Activated CD4-positive, alpha-beta T cell treated with anti-CD3 and anti-CD28 coated beads for 1 hour (primary cell): ENCODE measurements at regions not wholly inside any gene's neighbourhood (a gene's known extent, or its start where the extent isn't known, plus 50 kb on each side); places are given as distances from the start of the nearest gene placed in this dataset.
"Not testable (repeated sequence)": the region's sequence is repeated elsewhere in the genome, so short reads cannot be mapped to it uniquely, and the experiment has no call there.

ENCODE experiments used
- DNase-seq: peaks from one replicate; pipeline ENCODE4 v3.0.0-alpha.2; 2020

DNA sequence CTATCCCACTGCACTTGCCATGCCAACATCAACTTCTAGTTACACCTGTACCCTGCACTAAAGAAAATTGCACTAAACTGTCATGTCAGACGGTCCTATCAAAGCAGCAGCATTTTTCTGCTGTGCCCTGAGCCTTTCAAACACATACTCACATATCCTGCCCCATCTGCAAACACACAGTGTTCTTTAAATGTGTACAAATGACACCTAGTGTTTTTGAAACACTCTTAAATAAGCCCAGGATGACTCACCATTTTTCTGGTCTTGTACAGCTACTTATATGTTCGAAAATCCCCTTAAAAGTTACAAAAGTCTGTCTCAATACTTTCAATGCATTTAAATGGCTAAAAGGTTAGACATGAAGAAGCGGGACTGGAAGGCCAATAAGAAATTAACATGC, 346.7 kb upstream of the PPARGC1A start:
- DNase-seq = no peak

DNA sequence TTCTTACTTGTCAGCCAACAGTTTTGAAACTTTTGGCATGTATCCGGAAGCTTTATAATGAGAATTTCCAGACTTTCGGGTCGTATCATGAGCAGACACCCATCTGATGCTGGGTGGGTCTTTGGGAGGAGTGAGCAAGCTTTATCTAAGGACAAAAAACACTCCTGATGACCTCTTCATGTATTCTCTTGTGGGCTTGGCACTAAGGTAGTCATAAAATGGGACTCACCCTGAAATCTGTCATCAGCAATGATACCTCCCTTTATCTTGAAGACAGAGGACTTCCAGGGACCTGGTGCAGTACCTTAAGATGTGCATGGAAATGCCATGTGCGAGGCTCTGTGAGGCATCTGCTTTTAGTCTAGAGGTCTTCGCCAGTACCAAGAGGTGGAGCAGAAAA, 346.3 kb upstream of the PPARGC1A start:
- DNase-seq = no peak

DNA sequence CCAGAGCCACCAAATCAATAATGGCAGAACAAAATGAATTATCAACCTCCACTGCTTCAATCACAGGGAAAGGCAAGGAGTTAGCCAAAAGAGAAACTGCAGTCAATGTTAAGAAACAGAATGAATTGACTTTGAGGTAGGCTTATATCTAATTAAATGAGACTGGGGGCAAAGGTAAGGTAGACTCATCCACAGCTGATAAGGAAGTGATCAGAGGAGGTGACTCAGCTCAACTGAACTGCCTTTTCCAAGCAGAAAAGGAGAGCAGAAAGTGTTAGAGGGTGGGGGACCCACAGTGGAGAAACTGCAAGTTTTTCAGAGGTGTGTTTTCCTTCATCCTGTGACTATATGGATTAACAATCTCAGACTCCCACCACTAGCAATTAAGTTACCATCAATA, 345.8 kb upstream of the PPARGC1A start:
- DNase-seq = no peak

DNA sequence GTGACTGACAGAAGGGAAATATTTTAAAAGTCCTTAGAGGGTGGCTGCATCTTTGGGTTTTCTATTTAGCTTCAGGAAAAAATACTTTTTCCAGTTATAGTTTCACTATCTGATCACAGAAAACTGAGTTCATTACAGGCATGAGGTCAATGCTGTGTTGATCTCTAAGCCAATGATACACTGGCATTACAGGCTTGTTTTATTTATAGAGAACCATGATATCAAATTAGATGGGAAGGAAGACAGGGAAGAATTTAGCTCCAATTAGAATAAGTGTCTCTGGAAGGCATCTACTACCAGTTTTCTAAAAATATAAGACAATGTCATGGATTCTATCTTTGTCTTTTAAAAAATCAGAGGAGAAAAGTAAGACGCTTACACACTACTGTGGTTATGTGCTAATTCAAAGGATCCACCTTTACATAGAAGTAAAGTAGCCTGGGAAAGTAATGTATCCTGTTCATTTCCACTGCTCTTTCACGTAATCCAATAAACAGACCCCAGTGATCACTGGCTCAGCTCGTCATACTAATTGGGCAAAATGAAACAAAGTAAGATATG, 344.5 kb upstream of the PPARGC1A start:
- no peak for DNase-seq

DNA sequence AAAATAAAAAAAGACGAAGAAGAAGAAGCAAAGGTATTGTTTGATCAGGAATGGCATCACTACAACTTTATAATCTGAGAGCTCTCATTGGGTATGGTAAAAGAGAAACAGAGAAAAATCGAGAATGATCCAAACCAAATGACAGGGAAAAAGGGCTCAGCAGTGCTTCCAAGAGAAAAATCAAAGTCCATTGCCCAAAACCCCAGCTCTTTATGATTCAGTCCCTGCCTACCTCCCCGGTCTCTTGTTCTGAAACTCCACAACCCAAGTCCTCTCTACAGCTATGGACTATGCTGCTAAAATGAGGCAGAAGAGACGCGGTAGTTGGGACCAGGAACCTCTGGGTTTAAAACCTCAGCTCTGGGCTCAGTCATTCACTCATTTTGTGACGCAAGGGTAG, 341.1 kb upstream of the PPARGC1A start:
- DNase-seq = no peak

DNA sequence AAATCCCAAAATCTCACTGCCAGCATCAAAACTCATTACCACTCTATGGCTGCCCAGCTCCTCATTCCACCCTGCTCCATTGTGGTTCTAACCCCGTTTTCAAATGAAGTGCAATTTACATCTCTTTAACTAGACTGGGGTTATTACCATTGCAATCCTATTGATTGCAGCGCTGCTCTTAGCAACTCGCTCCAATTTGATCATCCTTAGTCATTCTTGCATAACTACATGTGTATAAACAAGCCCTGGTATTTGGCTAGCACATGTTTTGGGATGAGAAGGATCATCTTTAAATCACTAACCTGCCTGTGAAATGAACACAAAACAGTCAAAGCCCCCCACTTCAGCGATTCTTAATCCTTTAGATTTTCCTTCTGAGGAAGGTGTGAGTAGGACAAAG, 340.1 kb upstream of the PPARGC1A start:
- DNase-seq = no peak

DNA sequence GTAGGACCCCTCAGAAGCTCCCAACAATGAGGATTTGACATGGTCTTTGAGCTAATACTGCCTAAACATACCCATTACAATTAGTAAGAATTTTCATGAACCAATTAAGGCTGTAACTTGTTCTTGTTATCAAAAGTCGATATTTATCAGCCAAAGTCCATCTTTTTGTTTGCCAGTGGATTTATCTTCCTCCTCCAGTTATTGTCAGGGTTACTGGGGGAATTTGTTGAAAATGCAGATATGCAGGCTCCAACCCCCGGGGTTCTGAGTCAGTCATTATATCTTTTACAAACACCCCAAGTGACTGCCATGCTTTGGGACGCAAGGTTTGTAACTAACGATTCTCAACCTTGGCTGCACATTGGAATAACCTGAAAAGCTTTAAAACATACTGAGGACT, 338.8 kb upstream of the PPARGC1A start:
- no peak for DNase-seq

DNA sequence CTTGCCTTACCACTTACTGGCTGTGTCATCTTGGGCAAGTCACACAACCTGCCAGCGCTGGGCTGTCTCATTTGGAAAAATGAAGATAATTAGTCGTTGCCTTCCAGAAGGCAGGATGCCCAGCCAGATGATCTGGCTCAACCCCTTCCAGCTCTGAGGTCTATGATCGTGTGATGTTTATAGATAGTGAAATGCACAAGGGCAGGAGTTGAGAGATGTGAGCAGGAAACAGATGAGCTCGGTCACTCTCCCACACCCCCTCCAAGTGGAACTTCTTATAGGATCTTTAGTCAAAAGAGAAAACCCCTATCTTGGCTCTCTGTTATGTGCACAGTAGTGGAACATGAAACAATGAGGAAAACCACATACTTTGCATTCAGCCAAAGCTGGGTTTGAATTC, 336.8 kb upstream of the PPARGC1A start:
- DNase-seq = no peak

DNA sequence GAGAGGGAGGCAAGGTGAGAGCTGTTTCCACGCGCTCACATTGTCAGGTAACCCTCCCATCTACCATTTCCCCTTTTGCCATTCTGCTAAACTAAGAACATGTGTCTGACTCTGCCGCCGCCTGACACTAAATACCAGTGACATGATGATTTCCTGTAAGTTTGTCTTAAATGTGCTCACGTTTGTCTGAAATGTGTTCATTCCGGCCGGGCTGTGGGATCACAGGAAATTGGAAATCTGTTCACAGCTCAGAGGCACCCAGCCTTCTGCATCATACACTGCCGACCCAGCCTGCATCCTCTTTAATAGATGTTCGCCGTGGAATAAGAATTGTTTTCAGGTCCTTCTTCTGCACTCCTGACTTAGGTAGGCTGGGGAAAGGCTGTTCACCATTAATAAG, 336.2 kb upstream of the PPARGC1A start:
- DNase-seq = no peak

DNA sequence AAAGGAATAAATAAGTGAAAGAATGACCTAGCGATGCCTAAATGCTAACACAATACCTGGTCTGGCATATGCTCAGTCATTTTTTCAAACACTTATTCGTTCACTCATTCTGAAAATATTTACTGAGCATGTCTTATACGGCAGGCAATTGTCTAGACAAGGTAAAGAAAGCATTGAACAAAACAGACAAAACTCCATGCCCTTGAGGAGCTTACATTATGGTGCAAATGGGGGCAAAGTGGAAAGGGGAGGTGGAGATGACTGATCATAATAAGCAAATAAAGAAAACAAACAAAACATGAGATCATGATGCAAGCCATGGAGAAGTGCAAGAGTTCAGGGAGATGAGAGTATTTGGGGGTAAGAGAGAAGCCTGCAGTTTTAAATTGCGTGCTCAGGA, 334.6 kb upstream of the PPARGC1A start:
- no peak for DNase-seq

DNA sequence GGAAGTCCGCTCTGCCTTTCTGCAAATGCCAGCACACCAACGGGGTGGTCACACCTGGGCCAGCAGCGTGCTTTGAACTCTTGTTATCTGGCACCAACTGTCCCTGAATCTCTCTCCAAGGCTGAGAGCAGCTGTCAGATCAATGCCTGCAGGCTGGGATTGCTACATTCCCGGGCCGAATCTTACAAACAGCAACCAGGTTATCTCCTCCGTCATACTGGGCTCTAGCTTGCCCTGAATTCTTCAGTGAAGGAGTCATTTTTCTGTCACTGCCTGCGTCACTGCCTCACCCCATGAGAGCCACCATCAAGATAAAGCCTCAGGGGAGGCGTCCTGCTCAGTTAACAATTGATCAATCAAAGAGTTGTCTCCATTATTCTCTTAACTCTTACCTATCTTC, 329.4 kb upstream of the PPARGC1A start:
- no peak for DNase-seq

DNA sequence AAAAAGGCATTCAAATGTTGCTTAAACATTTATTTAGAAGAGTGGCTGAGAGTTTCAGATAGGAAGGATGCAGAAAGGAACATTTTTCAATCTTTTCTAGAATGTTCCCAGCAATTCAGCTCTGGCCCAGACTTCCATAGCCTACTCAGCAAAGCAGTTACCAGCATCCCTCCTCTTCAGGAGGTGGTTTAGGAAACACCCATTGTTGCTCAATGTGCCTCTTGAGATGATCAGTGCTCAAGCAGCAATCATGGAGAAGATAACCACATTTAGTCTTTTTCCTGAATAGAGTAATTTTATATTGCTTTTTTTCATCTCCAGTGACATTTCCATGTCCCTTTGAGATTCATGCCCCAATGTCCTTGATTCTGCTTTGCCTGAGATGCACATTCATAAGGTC, 328.7 kb upstream of the PPARGC1A start:
- DNase-seq = no peak

DNA sequence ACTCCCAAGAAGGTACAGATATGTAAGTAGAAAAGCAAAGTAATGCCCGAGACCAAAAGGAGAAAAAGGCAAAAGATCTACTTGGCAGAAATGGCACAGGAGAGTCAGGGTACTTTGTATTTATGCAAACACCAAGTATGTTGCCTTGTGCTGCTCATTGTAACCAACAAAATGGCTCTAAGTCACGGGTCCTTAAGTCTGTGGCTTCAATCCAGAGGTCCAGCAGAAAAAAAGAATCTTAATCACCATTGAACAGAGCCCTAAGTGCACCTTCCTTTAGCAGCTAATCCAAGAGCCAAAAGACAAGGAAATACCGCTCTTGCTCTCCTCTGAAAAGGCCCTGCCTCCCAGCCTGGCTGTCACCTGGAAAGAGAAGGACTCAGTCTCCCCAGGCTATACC, 324.9 kb upstream of the PPARGC1A start:
- DNase-seq = no peak

DNA sequence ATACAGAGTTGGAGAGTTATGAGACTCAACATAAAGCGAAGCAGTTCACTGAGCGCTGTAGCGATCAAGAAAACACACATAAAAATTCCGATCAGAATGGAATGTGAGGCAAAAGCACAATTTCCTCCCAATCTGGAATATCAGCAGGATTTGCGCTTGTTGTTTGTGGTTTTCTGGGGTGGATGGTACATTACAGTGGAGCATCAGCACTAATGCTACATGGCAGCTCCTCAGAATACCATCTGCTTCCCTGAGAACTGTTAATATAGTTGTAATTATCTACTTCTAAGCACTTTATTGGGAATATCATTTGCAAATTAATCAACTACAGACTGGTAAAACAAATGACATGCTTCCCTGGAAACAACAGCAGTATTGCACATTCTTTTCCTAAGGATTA, 324.1 kb upstream of the PPARGC1A start:
- no peak for DNase-seq

DNA sequence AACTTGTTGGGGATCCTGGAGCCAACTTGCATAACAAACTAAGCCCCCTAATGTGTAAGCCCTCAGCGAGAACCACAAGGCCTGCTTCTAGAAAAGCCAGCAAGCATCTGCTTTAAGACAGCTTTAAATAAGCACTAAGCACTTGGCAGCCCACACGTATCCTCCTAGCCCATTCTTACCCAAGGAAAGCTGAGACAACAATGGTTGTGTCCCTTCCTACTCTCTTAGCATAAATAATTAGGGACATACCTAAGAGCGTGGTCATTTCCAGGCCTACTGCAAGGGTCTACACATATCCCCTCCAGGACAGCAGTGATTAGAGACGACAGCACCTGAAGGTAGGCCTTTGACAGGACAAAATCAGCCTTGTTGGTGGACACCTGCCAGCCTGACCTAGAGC, 322.8 kb upstream of the PPARGC1A start:
- no peak for DNase-seq

DNA sequence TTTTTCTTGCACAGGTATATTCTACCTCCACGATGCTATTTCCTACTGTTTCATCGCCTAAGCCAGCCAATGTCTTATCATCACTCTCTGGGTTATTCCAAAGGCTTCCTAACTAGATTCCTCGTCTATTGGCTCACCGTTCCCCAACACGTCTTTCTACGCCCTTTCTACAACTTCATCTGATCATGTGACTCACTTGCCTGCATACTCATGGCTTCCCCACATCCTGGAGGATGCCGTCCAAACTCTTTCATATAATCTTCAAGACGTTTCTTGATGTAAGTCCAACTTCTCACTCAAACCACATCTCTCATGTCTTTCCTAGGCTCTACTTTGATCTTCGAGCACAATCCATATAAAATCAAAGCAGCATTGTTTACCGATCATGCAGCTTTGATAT, 322.0 kb upstream of the PPARGC1A start:
- no peak for DNase-seq

DNA sequence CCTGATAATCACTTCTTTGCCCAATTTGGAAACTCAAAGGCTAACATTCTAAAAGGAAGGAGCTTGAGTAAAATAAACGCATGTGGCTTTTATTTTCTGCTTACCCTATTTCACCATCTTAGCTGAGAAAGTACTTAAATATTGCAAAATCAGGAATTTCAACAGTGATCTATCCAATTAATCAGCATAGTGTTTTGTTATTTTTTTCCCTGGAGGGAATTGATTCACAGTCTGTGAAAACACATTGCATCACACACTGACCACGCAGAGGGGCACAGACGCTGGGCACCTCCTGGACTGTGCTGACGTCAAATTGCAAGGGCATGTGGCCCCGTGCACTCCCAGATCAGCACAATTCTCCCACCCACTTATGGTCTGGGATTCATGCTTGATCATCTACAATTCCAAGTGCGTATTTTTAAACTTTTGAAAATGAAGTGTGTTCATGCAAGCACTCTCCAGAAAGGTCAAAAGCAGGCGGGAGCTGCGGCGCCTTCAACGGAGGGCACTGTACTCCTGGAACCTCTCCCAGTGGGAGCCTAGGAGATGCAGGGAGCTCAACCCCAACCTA, 320.6 kb upstream of the PPARGC1A start:
- DNase-seq = no peak

DNA sequence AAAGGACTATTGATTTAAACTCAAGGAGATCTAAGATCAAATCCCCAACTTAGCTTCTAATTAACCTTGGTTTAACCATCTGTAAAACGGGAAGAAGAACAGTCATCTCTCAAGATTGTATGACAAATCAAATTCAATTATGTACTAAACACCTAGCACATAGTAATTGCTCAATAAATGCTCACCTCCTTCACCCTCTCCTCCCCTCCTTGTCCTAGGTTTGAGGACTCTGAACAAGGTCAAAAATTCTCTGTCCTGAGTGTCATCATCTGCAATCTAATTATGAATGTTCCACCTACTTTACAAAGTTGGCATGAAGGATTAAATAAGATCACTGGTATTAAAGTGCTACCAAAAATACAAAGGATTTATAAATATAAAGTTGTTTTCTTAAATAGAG, 320.1 kb upstream of the PPARGC1A start:
- no peak for DNase-seq

DNA sequence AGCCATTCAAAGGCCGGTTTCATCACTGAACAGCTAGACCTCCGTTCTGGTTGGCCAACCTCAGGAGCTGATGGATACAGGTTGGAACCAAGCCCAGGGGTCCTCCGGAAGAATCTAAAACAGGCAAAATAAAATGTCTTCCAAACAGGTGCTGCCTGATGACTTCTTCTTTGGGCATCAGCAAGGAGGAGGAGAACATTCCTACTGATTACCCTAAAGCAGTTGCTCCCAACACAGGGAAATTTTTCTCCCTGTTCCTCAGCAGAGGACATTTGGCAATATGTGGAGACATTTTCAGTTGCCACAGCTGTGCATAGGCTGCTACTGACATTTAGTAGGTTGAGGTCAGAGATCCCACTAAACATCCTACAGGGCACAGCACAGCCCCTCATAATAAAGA, 319.3 kb upstream of the PPARGC1A start:
- DNase-seq = no peak

DNA sequence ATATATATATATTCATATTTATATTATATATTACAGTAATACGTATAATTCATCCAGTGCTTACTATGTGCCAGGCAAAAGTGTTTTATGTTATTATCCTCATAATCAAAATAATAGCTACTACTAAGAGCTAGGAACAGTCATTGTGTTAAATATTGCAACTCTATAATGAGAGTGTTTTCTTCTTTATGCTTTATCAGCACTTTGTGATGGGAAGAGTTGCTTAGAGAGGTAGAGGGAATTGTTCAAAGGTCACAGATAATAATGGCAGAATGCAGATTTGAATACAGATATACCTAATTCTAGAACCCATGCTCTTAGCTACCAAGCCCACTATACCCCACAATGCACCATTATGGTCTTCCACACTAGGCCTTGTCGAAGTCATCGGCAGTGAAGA, 318.8 kb upstream of the PPARGC1A start:
- no peak for DNase-seq

DNA sequence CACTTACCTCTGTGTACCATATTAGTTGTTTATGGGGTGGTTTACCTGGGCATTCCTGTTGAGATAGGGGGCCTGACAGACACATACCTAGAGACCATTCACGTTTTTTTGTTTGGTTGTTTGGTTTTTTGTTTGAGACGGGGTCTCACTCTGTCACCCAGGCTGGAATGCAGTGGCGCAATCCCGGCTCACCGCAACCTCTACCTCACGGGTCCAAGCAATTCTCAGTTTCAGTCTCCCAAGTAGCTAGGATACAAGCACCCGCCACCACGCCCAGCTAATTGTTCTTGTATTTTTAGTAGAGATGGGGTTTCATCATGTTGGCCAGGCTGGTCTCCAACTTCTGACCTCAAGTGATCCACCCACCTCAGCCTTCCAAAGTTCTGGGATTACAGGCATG, 314.9 kb upstream of the PPARGC1A start:
- DNase-seq = not testable (repeated sequence)

DNA sequence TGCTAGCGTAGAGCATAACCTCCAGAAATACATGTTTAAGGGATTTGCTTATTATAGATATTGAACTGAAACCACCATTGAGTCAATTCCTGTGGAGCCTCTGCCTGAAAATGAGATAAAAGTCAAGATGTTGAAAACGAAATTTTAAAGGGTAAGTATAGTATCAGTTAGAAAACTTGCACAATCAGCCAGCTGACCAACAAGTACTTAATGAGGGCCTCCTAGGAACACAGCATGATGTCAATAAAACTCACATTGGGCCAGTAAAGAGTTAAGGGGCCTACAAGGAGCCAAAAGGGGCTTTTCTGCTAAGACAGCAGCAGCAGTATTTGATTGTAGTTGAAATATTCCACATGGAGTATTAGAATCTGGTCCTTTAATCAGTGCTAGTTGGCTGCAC, 314.1 kb upstream of the PPARGC1A start:
- DNase-seq = no peak

DNA sequence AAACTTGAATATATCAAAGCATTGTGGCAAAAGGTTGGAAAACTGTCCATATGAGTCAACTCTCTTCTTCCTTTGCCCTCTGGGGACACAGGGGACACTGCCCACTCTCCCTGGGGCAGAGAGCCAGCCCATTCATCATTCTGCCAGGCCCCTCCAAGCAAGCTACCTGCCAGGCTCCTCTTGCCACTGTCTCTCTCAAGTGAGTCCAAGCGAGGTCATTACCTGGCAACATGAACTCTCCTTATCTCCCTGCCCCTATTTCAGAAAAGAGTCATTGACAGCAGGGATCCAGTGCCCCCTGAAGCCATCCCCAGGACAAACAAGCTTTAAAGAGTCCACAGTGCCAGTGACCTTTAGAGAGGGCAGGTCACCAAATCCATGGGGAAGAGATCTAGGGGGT, 312.7 kb upstream of the PPARGC1A start:
- DNase-seq = no peak

DNA sequence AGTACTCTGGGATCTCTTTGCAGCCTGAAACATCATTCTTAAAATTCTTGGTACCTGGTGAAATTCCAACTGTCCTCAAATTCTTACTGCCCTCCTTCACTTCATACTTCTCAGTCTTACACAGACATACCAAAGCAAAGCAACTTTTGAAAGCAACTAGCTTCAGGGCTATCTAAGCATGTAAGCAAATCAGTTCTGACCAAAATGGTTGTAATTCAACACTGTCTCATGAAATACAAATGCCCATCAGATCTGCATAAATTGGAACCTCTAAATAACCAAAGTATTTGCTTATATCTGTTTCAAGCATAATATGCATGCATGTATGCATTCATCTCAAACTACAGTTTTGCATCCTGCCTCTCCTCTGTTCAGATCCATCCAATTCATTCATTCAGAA, 308.1 kb upstream of the PPARGC1A start:
- DNase-seq = no peak

DNA sequence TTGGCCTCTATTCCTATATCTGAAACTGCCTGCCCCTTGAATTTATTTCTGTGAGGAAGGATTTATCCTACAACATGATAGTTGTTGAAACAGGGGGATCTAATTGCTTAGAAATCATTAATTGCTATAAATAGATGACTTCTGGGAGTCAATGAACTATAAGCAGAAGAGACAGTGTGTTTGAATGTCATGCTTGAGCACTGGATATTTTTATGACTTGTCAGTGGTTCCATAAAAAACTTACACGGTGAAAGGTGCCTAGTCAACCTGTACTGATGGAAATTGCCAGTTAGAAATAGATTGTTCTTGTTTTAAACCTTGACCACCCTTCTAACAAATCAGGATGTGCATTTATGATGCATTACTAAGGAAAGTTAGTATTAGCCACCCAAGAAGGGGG, 306.9 kb upstream of the PPARGC1A start:
- no peak for DNase-seq
